HG02798 (cell line): ENCODE measurements at regions not wholly inside any gene's neighbourhood (a gene's known extent, or its start where the extent isn't known, plus 50 kb on each side); places are given as distances from the start of the nearest gene placed in this dataset.
"Not testable (repeated sequence)": the region's sequence is repeated elsewhere in the genome, so short reads cannot be mapped to it uniquely, and the experiment has no call there.

Experiments used
- ATAC-seq: cut with Tn5 transposase; IDR thresholded peaks from one replicate; pipeline ENCODE4 v1.9.1; 2021; ENCODE audit warnings: mild to moderate bottlenecking; ENCODE audit not compliant: unreplicated experiment, poor library complexity

DNA sequence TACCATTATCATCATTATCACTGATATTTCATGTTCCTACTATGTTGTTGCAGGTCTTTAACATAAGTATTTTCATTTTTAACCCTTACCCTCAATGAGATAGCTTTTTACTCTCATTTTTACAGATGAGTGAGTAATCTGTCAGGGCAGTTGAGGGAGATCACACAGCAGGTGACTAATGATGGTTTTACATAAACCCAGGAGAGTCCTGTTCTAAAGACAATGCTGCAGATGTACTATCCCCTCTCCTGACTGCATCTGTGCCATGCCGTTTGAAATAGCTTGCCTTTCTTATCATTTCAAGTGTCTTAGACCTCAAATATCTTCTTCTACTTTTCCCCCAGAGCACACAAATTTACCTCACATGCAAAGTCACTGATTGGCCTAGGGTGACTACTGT is 1552.1 kb upstream of the SEL1L start:
- no peak for ATAC-seq

DNA sequence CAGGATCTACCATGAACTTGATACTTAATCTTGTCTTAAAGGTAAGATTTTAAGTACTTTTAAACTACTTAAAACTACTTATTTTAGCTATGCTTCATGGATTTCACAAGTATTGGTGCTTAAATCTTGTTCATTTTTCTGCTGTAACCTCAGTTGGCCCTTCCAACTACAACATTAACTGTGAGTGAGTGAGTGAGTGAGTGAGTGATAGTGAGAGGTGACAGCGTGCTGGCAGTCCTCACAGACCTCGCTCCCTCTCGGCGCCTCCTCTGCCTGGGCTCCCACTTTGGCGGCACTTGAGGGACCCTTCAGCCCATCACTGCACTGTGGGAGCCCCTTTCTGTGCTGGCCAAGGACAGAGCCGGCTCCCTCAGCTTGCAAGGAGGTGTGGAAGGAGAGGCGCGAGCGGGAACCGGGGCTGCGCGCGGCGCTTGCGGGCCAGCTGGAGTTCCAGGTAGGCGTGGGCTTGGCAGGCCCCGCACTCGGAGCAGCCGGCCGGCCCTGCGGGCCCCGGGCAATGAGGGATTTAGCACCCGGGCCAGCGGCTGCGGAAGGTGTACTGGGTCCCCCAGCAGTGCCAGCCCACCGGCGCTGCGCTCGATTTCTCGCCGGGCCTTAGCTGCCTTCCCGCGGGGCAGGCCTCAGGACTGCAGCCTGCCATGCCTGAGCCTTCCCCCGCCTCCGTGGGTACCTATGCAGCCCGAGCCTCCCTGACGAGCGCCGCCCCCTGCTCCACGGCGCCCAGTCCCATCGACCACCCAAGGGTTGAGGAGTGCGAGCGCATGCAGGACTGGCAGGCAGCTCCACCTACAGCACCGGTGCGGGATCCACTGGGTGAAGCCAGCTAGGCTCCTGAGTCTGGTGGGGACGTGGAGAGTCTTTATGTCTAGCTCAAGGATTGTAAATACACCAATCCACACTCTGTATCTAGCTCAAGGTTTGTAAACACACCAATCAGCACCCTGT is 1558.6 kb upstream of the SEL1L start:
- ATAC-seq = not testable (repeated sequence)

DNA sequence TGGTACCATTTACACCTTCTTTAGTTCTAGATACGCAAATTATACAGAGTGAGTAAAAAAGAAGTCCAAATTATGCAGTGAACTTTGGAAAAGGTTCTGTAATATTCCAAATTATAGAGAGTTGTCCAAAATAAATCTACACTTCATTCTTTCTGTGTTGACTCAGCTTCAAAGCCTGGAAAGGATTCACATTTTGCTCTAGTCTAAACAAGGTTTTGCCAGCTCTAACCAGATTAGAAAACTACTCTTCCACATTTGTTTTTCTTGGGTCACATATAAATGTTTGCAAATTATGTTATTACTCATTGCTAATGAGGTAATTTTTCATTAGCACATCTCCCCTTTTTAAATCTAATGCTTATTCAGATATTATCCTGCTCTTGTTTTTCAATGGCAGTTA is 1562.4 kb upstream of the SEL1L start:
- no peak for ATAC-seq

DNA sequence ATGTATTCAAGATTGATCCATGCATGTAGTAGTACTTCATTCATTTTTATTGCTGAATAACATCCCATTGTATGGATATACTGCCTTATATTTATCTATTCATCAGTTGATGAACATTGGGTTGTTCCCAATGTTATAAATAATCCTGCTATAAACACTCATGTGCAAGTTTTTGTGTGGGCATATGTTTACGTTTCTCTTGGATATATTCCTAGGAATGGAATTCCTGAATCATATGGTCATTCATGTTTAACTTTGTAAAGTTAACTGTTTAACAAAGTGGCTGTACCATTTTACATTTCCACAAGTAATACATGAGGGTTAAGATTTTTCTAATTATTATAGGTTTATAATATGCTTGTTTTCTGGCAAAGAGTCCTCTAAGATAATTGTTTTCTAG is 1568.2 kb upstream of the SEL1L start:
- ATAC-seq = no peak

DNA sequence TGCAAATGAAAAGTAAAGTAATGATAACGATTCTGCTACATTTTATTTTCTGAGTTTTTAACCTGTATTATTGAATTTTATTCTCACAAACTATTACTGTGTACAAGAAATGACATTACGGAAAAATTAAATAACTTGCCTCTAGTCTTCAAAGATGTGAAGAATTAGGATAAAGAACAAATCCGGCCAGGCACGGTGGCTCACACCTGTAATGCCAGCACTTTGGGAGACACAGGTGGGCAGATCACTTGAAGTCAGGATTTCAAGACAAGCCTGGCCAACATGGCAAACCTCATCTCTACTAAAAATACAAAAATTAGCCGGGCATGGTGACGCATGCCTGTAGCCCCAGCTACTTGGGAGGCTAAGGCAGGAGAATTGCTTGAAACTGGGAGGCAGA is 1584.4 kb upstream of the SEL1L start:
- ATAC-seq = no peak

DNA sequence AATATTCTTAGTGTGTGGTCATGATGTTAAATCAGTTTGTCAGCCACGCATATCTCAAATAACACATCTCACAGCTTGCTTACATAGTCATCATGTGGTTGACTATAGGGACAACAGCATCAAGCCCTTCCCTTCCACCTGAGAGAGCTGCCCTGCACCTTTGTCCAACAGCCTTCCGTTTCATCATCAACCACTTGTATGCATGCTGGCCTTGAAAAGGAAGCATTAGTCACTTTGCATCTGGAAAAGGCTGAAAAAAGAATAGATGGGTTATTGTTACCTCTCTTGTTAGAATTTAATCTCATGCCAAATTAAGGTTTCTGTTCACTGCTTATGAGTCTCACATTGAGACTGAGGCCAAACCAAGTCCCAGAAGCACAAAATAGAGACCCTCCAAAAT is 1586.5 kb upstream of the SEL1L start:
- no peak for ATAC-seq

DNA sequence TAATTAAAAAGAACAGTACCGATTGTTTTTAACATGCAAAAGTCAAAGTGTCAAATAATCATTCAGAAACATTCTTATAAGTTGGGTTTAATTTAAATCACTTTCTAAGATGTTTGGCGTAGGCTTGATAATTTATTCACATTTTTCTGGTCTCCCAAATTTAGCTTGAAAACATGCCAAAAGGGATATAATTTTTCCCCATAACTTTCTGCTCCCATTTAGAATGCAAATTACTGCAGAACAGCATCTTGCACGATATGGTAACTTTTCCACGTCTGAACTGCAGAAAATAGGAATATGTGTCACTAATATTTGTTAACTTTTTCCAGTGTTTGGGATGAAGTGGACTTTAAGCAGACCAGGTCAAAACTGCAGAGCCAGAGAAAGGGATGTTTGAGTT is 1592.4 kb upstream of the SEL1L start:
- no peak for ATAC-seq

DNA sequence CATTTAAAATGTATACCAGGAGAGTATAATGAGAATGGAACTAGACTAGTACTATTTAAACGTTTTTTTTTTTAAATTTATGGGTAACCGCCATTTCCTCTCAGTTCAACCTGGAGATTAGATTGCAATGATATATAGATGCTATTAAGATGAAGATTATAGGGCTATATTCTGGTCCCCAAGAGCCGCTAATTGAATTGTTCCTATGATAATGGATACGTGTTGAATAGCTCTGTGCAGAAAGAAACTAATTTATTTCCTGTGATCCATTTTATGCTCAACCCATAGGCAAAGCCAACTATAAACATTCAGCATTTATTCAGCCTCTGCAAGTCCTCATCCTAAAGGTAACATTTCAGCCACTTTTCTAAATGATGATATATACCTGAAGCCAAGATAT is 1595.1 kb upstream of the SEL1L start:
- no peak for ATAC-seq

DNA sequence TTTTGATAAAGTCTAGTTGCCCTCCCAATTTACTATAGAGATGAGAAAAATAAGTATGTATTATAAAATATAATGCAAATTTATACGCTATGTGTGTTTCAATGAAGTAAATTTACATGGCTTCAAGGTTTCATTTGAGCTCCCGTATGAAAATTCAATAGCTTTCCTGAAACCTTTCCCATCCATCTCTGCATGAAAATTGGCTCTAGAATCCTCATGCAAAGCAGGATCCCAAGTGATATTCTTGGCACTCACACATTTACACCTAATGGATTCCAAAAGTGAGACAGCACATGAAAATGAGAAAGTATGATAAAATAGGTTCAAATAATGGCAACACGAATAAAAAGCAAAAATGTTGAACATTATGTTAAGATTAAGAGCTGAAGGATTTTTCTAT is 1595.8 kb upstream of the SEL1L start:
- no peak for ATAC-seq

DNA sequence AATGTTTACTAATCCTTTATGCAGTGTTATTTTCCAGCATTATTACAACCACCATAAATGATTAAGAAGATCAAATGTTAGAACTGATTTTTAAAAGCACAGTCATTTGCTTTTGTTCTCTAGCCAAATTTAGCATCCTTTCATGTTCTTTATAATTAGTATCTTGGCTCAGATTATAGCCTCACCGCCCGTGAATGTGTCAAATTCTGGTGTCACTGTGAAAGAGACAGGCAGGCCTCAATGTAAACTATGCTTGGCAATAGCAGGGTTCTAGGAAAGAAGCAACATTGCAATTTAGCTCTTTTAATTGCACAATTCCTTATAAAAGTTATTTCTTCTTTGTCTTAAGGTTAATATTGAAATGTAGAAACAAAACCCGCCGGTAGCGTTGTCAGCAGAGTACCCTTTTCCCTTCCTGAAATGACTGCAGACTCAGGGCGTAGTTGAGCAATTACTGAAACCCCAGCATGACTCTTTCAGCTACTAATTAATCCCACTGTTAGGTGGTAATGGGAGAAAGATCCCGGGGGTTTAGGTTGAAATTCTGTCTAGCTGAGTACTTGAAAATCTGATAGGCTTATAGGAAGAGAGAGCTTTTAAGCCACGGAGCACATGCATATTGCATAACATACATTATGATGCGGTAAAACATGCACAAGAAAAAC is 1600.5 kb upstream of the SEL1L start:
- ATAC-seq = no peak

DNA sequence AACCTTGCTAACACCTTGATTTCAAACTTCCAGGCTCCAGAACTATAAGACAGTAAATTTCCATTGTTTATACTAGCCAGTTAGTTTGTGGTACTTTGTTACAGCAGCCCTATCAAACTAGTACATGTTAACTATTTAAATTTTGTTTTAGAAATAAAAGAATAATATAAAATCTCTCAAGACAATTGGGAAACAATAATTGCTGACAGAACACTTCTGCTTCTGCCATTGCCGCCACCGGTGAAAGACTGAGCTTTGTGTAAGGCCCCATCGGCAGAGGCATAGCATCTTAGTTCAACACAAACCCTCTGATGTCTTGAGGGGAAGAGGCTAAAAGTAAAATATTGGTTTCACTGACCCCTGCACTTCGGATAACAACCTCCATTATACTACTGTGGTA is 1607.1 kb upstream of the SEL1L start:
- no peak for ATAC-seq

DNA sequence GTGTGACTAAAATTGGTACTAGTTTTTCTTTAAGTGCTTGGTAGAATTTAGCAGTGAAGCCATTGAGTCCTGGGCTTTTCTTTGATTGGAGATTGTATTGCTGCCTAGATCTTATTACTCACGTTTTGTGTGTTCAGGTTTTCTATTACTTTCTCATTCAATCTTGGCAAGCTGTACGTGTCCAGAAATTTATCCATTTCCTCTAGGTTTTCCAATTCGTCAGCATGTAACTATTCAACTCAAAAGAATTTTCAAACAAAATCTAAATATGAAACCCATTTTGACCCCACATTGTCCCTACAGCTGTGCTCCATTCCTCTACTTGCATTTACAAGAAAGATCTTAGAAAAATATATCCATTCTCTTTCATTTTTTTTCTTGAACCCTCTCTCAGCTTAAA is 1613.4 kb upstream of the SEL1L start:
- no peak for ATAC-seq

DNA sequence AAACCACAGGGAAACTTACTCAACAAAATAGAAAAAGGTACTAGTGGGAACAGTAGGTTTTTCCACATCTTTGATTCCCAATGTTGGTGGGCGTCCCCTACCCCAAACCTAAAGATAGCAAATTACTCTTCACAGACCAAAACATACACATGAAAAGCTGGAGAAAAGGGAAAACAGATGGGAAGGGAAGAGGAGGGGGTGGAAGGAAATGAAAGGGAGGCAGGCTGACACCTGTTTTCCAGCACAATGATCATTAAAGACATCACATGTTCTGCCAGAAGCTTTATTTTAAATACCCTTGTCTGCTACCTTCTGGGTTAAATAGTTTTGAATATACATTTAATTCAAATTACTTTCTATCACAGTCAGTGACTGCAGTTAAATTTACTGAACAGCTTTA is 1617.9 kb upstream of the SEL1L start:
- ATAC-seq = no peak

DNA sequence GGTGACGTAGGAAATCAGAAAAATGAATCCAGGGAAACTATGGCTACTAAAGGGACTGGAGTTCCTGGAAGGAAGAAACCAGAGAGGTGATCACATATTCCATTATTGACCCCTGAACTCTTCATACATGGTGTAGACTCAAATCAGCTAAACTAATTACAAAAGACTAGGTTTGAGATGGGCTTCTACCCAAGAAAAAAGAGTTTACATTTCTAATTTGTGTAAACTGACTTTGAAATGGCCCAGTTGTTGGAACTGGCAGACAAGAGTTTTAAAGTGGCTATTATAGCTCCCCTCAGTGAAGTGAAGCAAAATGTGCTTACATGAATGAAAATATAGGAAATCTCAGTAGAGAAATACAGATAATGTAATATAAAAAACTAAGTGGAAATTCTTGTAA is 1619.4 kb upstream of the SEL1L start:
- ATAC-seq = no peak

DNA sequence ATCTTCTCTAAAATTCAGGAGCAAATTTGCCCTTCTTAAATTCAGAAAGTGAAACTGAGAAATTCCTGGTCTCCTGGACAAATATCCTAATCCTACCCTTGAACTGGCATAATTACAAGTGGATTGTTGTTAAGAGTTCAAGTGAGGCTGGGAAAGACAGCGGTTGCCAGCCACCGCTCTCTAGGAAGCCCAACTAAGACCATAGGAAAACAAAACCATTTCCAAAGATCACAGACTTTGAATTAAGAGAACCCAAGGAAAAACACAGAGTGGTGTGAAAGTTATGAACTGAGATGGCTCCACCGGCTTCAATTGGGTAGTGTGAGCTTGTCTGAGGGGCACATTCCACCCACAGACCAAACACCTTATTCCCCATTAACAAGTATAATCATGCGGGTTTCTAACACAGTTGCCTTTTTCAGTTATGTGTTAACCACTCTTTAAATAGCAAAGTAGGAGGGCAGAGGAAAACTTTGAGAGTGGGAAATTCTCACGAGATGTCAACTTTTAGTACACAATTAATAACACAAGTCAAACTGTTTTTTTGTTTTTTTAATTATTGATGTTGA is 1628.8 kb upstream of the SEL1L start:
- no peak for ATAC-seq

DNA sequence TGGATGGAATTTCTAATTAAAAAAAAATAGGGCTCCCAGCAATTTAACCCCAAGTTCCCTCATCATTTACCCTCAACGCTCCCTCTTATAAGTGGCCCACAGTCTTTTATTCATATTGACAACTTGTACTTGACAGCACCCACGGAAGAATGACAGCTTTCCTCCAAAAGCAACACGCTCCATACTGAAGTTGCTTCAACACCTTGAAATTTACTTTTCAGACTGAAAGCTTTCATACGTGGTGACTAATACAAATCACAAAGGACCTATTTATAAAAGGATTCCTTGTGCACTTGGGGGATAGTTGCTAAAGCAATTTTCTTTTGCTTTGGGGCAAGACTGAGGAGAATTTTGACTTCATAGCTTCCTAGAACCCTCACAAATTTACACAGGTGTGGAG is 1629.4 kb upstream of the SEL1L start:
- ATAC-seq = no peak

DNA sequence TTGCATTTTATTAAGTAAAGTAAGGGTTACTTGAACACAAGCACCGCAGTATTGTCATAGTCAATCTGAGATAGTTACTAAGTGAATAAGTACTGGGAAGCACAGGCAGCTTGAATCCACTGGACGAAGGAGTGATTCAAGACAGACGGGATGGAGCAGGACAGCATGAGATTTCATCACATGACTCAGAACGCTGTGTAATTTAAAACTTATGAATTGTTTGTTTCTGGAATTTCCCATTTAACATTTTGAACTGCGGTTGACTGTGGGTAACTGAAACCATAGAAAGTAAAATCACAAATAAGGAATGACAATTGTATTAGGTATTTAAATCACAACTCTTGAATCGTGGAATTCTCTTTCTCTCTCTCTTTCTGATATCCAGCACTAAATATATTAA is 1630.4 kb upstream of the SEL1L start:
- ATAC-seq = no peak

DNA sequence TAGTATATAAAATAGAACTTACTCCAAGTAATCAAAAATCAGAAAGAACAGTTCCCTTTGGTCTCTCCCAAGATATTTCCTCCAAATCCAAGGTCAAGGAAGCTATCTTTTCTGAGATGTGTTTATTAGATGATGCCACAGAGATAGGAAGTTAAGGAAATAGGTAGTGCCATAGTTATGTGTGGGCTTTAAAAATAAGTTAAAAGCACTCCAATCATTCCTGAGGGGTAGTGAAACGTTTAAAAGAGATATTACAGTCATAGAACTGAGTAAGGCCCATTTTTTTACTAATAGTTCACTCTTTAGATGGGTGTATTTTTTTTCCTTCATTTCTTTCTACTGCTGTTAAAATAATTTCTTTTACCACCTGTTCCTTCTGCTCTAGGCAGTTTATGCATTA is 1630.9 kb upstream of the SEL1L start:
- ATAC-seq = no peak

DNA sequence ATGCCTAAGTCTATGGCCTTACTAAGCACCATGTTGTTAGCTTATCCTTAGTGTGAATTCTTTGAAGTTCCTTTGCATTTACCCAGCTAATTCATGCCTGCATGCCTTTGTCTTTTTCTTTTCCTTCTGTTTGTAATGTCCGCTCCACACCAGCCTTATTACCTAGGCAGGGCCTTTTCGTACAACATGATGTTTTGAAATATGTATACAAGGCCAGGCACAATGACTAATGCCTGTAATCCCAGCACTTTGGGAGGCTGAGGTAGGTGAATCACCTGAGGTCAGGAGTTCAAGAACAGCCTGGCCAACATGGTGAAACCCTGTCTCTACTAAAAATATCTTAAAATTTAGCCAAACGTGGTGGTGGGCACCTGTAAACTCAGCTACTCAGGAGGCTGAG is 1636.5 kb upstream of the SEL1L start:
- ATAC-seq = no peak

DNA sequence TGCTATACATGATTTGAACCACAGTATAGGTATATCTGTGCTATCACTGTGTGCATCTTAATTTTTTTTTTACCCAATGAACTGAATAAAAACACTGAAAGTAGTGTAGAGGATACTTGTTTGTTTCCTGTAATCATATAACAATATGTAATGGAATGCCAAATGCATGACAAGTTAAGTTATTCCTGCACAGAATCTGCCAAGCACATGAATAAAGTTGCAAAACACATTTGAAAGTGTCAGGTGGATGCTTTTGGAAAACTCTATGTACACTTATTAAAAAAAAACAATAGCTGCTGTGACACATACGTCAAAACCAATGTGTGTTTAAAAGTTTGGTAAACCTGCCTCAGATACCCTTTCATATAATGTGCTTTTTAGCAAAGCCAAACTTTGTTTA is 1638.1 kb upstream of the SEL1L start:
- ATAC-seq = no peak

DNA sequence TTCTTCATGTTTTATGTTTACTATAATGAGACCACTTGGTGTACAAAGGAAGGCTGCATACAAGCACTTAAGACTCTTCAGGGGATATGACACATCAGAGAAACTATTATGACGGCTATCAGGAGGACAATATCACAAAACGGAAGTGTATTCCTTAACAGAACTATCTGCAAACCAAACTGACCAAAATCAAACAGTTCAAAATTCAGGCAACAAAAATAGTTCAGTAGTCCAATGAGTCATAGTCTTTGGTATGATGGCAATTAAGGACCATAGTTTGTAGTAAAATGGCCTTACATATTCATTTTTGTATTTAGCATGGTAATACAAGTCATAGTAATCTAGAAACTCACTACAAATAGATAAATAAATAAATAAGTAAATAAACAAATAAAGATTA is 1638.7 kb upstream of the SEL1L start:
- ATAC-seq = no peak

DNA sequence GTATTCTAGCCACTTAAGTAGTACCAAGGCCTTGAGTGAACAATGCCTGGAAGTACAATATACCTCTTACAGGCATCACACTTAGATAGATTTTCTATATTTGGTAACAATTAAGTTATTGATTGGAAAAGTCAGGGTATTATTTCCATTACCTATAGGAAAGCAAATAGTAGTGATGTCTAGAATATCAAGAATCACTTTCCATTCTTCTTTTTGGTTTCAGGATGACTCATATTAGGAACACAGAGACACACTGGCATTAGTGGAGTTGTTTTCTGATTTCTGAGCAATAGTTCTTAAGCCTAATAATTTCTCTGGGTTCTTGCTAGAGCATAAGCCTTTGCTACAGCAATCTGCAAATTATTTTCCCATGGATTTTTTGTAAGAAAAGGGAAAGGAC is 1640.0 kb upstream of the SEL1L start:
- no peak for ATAC-seq
